ENCODE measurements at regions not wholly inside any gene's neighbourhood (a gene's known extent, or its start where the extent isn't known, plus 50 kb on each side); places are given as distances from the start of the nearest gene placed in this dataset.

- no peak for DNase-seq
Measured at GRCh38 chr12:88418856-88419497, 161.3 kb downstream of the KITLG start.

GRCh38 chr12:88419794-88420193, 160.5 kb downstream of the KITLG start:
- no peak for DNase-seq

GRCh38 chr12:88420457-88420856, 159.8 kb downstream of the KITLG start:
- no peak for DNase-seq

GRCh38 chr12:88424791-88425730, 155.2 kb downstream of the KITLG start:
- DNase-seq, result no peak

- DNase-seq, result no peak
Measured at GRCh38 chr12:88428350-88428749, 151.9 kb downstream of the KITLG start.

- no peak for DNase-seq
Measured at GRCh38 chr12:88431246-88431645, 149.0 kb downstream of the KITLG start.

- DNase-seq, result no peak
Measured at GRCh38 chr12:88432531-88433490, 147.5 kb downstream of the KITLG start.

- DNase-seq, result peak; percentile 36
Measured at GRCh38 chr12:88433997-88434703, 146.1 kb downstream of the KITLG start.

GRCh38 chr12:88435334-88436076, 144.8 kb downstream of the KITLG start:
- DNase-seq, result no peak

GRCh38 chr12:88437226-88437625, 143.0 kb downstream of the KITLG start:
- no peak for DNase-seq
